Fibroblast of peridontal ligament (primary cell): ENCODE measurements at regions not wholly inside any gene's neighbourhood (a gene's known extent, or its start where the extent isn't known, plus 50 kb on each side); places are given as distances from the start of the nearest gene placed in this dataset.
"Not testable (repeated sequence)": the region's sequence is repeated elsewhere in the genome, so short reads cannot be mapped to it uniquely, and the experiment has no call there.

Experiments used
- DNase-seq: peaks from one replicate; pipeline ENCODE4 v3.0.0-alpha.2; 2010; ENCODE audit errors: extremely low read depth

- no peak for DNase-seq
Observed at GRCh38 chr2:182477774-182478173, 50.9 kb upstream of the PDE1A start.

GRCh38 chr2:182481676-182482075, 54.8 kb upstream of the PDE1A start:
- DNase-seq, result no peak

- no peak for DNase-seq
Observed at GRCh38 chr2:182482511-182482910, 55.7 kb upstream of the PDE1A start.

GRCh38 chr2:182496596-182496995, 69.8 kb upstream of the PDE1A start:
- DNase-seq, result no peak

GRCh38 chr2:182499706-182500470, 73.1 kb upstream of the PDE1A start:
- peak; percentile 48 for DNase-seq

GRCh38 chr2:182503886-182504285, 77.0 kb upstream of the PDE1A start:
- DNase-seq, result peak; percentile 80

- DNase-seq, result peak; percentile 93
Observed at GRCh38 chr2:182504903-182505302, 78.1 kb upstream of the PDE1A start.

GRCh38 chr2:182506606-182507005, 79.8 kb upstream of the PDE1A start:
- peak; percentile 45 for DNase-seq

GRCh38 chr2:182508583-182508982, 81.7 kb upstream of the PDE1A start:
- not testable (repeated sequence) for DNase-seq

GRCh38 chr2:182509216-182509615, 82.4 kb upstream of the PDE1A start:
- DNase-seq, result no peak

GRCh38 chr2:182521453-182522404, 94.9 kb upstream of the PDE1A start:
- DNase-seq, result no peak

- DNase-seq, result peak; percentile 55
Observed at GRCh38 chr2:182522405-182522896, 95.6 kb upstream of the PDE1A start.

- DNase-seq, result no peak
Observed at GRCh38 chr2:182522972-182523473, 96.2 kb upstream of the PDE1A start.

- DNase-seq, result no peak
Observed at GRCh38 chr2:182530636-182531035, 103.8 kb upstream of the PDE1A start.

- no peak for DNase-seq
Observed at GRCh38 chr2:182540252-182540651, 113.4 kb upstream of the PDE1A start.

- DNase-seq, result no peak
Observed at GRCh38 chr2:182541268-182541667, 114.4 kb upstream of the PDE1A start.

- peak; percentile 46 for DNase-seq
Observed at GRCh38 chr2:182542501-182543258, 115.8 kb upstream of the PDE1A start.

- DNase-seq, result no peak
Observed at GRCh38 chr2:182543741-182544525, 117.1 kb upstream of the PDE1A start.

GRCh38 chr2:182545420-182546167, 118.8 kb upstream of the PDE1A start:
- no peak for DNase-seq
